Nephron progenitor cell (in vitro differentiated cells): ENCODE measurements at regions not wholly inside any gene's neighbourhood (a gene's known extent, or its start where the extent isn't known, plus 50 kb on each side); places are given as distances from the start of the nearest gene placed in this dataset.
"Not testable (repeated sequence)": the region's sequence is repeated elsewhere in the genome, so short reads cannot be mapped to it uniquely, and the experiment has no call there.

Experiments
- DNase-seq: peaks from one replicate; pipeline ENCODE4 v3.0.0; 2021
- H3K27ac Mint-ChIP-seq: 2 replicates; pipeline ENCODE4 v1.8.0; 2021; ENCODE audit warnings: mild to moderate bottlenecking, moderate library complexity, mixed read lengths
- H3K27me3 Mint-ChIP-seq: 2 replicates; pipeline ENCODE4 v1.8.0; 2021; ENCODE audit warnings: mild to moderate bottlenecking, low read depth, mixed read lengths; ENCODE audit not compliant: poor library complexity
- H3K36me3 Mint-ChIP-seq: 2 replicates; pipeline ENCODE4 v1.8.0; 2021; ENCODE audit warnings: low read depth, mixed read lengths
- H3K4me1 Mint-ChIP-seq: 2 replicates; pipeline ENCODE4 v1.8.0; 2021; ENCODE audit warnings: mixed read lengths
- H3K4me3 Mint-ChIP-seq: 2 replicates; pipeline ENCODE4 v1.8.0; 2021; ENCODE audit warnings: mild to moderate bottlenecking, moderate library complexity, mixed read lengths
- H3K9me3 Mint-ChIP-seq: 2 replicates; pipeline ENCODE4 v1.8.0; 2021; ENCODE audit warnings: mild to moderate bottlenecking, moderate library complexity, mixed read lengths
- TF ChIP-seq, protein P1 (sequence below): fragments of 200-600 bp; sonication (generic); IDR thresholded peaks from 2 replicates; pipeline ENCODE4 v1.5.0; 2021; ENCODE audit warnings: antibody characterized with exemption

GRCh38 chr7:131629217-131629882, 72.9 kb upstream of the PODXL start:
- Mint-ChIP-seq H3K9me3 (no peaks in the 10 kb centered on the region), H3K4me3 (no peak overlapping the region), H3K27ac (no peak overlapping the region), H3K27me3 (peaks cover 12% of the 10 kb centered on the region), H3K4me1 (peaks cover 55% of the 10 kb centered on the region), H3K36me3 (no peaks in the 10 kb centered on the region)
- DNase-seq, result no peak
- TF ChIP-seq, protein P1, sequence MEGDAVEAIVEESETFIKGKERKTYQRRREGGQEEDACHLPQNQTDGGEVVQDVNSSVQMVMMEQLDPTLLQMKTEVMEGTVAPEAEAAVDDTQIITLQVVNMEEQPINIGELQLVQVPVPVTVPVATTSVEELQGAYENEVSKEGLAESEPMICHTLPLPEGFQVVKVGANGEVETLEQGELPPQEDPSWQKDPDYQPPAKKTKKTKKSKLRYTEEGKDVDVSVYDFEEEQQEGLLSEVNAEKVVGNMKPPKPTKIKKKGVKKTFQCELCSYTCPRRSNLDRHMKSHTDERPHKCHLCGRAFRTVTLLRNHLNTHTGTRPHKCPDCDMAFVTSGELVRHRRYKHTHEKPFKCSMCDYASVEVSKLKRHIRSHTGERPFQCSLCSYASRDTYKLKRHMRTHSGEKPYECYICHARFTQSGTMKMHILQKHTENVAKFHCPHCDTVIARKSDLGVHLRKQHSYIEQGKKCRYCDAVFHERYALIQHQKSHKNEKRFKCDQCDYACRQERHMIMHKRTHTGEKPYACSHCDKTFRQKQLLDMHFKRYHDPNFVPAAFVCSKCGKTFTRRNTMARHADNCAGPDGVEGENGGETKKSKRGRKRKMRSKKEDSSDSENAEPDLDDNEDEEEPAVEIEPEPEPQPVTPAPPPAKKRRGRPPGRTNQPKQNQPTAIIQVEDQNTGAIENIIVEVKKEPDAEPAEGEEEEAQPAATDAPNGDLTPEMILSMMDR, result no peak

- peaks cover 51% of the 10 kb centered on the region for H3K4me1 Mint-ChIP-seq
Observed at GRCh38 chr7:131628634-131629033, 72.2 kb upstream of the PODXL start.

GRCh38 chr7:131627735-131628190, 71.3 kb upstream of the PODXL start:
- no peak overlapping the region for H3K4me3 Mint-ChIP-seq
- no peak overlapping the region for H3K27ac Mint-ChIP-seq
- peaks cover 46% of the 10 kb centered on the region for H3K4me1 Mint-ChIP-seq
- no peaks in the 10 kb centered on the region for H3K9me3 Mint-ChIP-seq
- no peaks in the 10 kb centered on the region for H3K36me3 Mint-ChIP-seq
- DNase-seq, result no peak
- peaks cover 3% of the 10 kb centered on the region for H3K27me3 Mint-ChIP-seq
- TF ChIP-seq, protein P1, result no peak

More at GRCh38 chr7:131628634-131629033, 72.2 kb upstream of the PODXL start:
- TF ChIP-seq, protein P1, result no peak
- H3K27me3 Mint-ChIP-seq, result peaks cover 7% of the 10 kb centered on the region
- H3K36me3 Mint-ChIP-seq, result no peaks in the 10 kb centered on the region
- DNase-seq, result no peak
- no peak overlapping the region for H3K27ac Mint-ChIP-seq
- H3K4me3 Mint-ChIP-seq, result no peak overlapping the region
- no peaks in the 10 kb centered on the region for H3K9me3 Mint-ChIP-seq

DNA sequence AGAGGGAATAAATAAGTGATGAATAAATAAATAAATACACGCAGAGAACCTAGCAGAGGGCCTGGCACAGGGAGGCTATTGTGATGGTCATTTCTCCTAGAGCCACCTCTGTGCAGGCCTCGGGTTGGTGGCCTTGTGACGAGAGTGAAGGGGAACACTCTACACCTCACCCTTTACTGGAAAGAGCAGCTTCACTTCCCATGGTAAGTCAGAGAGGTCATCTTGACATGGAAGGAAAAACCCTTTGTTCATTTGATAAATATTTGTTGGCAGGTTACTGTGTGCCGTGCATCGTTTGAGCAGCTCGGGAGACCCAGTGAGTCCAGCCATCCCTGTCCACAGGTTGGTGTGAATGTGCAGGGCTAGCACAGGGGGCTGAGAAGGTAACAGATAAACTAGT, 70.2 kb upstream of the PODXL start:
- TF ChIP-seq, protein P1, result no peak
- H3K36me3 Mint-ChIP-seq, result no peaks in the 10 kb centered on the region
- no peaks in the 10 kb centered on the region for H3K9me3 Mint-ChIP-seq
- DNase-seq, result no peak
- no peak overlapping the region for H3K4me3 Mint-ChIP-seq
- peaks cover 5% of the 10 kb centered on the region for H3K27me3 Mint-ChIP-seq
- H3K4me1 Mint-ChIP-seq, result peaks cover 54% of the 10 kb centered on the region
- H3K27ac Mint-ChIP-seq, result peak overlapping the region; percentile 10

DNA sequence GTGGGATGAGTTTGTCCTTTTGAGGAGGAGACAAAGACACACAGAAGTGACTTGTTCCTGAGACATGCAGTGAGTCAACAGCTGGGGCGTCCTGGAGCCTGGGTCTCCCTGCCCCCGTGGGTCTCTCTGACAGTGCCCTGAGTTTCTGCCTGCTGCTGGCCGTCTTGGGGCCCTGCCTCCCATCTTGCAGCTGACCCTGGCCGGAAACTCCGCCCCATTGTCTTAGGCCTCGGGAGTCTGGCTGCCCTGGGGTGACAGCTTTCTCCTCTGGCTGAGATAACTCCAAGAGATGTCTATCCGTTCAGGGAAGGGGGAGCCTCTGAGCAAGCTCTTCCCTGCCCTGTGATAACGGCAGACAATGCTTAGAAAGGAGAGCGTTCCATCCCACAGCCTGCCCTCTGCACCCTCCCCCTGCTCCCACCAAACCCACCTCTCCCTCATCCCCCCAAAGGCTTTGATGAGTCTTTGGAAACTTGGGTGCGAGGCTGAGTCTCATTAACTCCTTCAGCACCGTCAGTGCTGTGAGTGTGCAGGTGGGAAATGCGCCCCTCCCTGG, 69.5 kb upstream of the PODXL start:
- Mint-ChIP-seq H3K27ac (peak overlapping the region; percentile 83), H3K4me3 (peak overlapping the region; percentile 16), H3K4me1 (peaks cover 62% of the 10 kb centered on the region), H3K27me3 (peaks cover 5% of the 10 kb centered on the region), H3K9me3 (no peaks in the 10 kb centered on the region), H3K36me3 (no peaks in the 10 kb centered on the region)
- DNase-seq, result peak; percentile 39
- TF ChIP-seq, protein P1, result no peak

- not testable (repeated sequence) for H3K9me3 Mint-ChIP-seq, H3K27ac Mint-ChIP-seq, H3K27me3 Mint-ChIP-seq, H3K36me3 Mint-ChIP-seq, DNase-seq
- Mint-ChIP-seq H3K4me1 (peaks cover 65% of the 10 kb centered on the region), H3K4me3 (peak overlapping the region; percentile 16)
Observed at GRCh38 chr7:131625345-131625744, 68.9 kb upstream of the PODXL start.
